HG02970 (cell line): ENCODE measurements at regions not wholly inside any gene's neighbourhood (a gene's known extent, or its start where the extent isn't known, plus 50 kb on each side); places are given as distances from the start of the nearest gene placed in this dataset.

ENCODE experiments used
- ATAC-seq: cut with Tn5 transposase; IDR thresholded peaks from one replicate; pipeline ENCODE4 v1.9.1; 2021; ENCODE audit warnings: mild to moderate bottlenecking, moderate library complexity, moderate number of reproducible peaks; ENCODE audit not compliant: unreplicated experiment, low FRiP score

GRCh38 chr15:53401503-53401902, 358.0 kb downstream of the WDR72 start:
- no peak for ATAC-seq

GRCh38 chr15:53400986-53401385, 358.5 kb downstream of the WDR72 start:
- no peak for ATAC-seq

GRCh38 chr15:53397041-53397616, 362.3 kb downstream of the WDR72 start:
- ATAC-seq, result no peak

- ATAC-seq, result no peak
These were observed 363.6 kb downstream of the WDR72 start for GRCh38 chr15:53395871-53396270.

GRCh38 chr15:53390549-53390948, 368.9 kb downstream of the WDR72 start:
- no peak for ATAC-seq

GRCh38 chr15:53389271-53390037, 370.0 kb downstream of the WDR72 start:
- ATAC-seq, result no peak

GRCh38 chr15:53384417-53384816, 375.0 kb downstream of the WDR72 start:
- no peak for ATAC-seq

- no peak for ATAC-seq
These were observed 381.2 kb downstream of the WDR72 start for GRCh38 chr15:53378096-53378800.

GRCh38 chr15:53367740-53368139, 391.7 kb downstream of the WDR72 start:
- ATAC-seq, result no peak

- no peak for ATAC-seq
These were observed 398.6 kb downstream of the WDR72 start for GRCh38 chr15:53360881-53361280.

- ATAC-seq, result no peak
These were observed 400.4 kb downstream of the WDR72 start for GRCh38 chr15:53359038-53359437.

- ATAC-seq, result no peak
These were observed 404.6 kb downstream of the WDR72 start for GRCh38 chr15:53354874-53355273.

- no peak for ATAC-seq
These were observed 408.1 kb downstream of the WDR72 start for GRCh38 chr15:53351373-53351772.

GRCh38 chr15:53346583-53346982, 412.9 kb downstream of the WDR72 start:
- ATAC-seq, result no peak

GRCh38 chr15:53331328-53332190, 427.9 kb downstream of the WDR72 start:
- ATAC-seq, result no peak

GRCh38 chr15:53328341-53328740, 431.1 kb downstream of the WDR72 start:
- ATAC-seq, result no peak

- ATAC-seq, result no peak
These were observed 435.4 kb downstream of the WDR72 start for GRCh38 chr15:53324061-53324460.

GRCh38 chr15:53323191-53323590, 436.3 kb downstream of the WDR72 start:
- ATAC-seq, result no peak

- ATAC-seq, result no peak
These were observed 438.6 kb downstream of the WDR72 start for GRCh38 chr15:53320816-53321215.

GRCh38 chr15:53312707-53313106, 446.8 kb downstream of the WDR72 start:
- no peak for ATAC-seq

GRCh38 chr15:53310709-53311108, 448.8 kb downstream of the WDR72 start:
- ATAC-seq, result no peak
